Iris pigment epithelial cell (primary cell): ENCODE measurements at regions not wholly inside any gene's neighbourhood (a gene's known extent, or its start where the extent isn't known, plus 50 kb on each side); places are given as distances from the start of the nearest gene placed in this dataset.

ENCODE experiments used
- DNase-seq: peaks from one replicate; pipeline ENCODE4 v3.0.0-alpha.2; 2011; ENCODE audit warnings: low read depth

- DNase-seq = no peak
Measured at GRCh38 chrX:94041881-94042280, 367.9 kb downstream of the FAM133A start.

DNA sequence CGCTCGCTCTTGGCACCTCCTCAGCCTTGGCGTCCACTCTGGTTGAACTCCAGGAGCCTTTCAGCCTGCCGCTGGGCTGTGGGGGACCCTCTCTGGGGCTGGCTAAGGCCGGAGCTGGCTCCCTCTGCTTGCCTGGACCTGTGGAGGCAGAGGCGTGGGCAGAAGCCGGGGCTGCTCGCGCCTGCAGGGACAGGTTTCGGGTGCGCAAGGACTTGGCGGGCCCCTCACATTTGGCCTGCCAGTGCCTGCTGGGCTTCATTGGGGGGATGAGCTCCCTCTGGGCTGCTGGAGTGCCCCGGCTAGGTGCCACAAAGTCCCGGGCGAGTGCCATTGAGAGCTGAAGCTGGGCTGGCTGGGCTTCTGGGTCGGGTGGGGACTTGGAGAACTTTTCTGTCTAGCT is 371.7 kb downstream of the FAM133A start:
- no peak for DNase-seq

DNA sequence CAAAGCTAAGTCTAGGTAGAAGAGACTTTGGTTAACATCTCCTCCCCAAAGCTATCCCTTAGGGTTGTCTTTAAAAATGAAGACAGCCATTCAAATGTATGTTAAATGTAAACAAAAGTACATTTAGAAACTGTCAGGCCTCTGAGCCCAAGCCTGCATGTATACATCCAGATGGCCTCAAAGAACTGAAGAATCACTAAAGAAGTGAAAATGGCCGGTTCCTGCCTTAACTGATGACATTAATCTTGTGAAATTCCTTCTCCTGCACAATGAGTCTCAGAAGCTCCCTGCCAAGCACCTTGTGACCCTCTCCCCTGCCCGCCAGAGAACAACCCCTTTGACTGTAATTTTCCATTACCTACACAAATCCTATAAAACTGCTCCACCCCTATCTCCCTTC is 377.9 kb downstream of the FAM133A start:
- DNase-seq = no peak

GRCh38 chrX:94053575-94053974 is 379.6 kb downstream of the FAM133A start:
- DNase-seq = peak; percentile 4

DNA sequence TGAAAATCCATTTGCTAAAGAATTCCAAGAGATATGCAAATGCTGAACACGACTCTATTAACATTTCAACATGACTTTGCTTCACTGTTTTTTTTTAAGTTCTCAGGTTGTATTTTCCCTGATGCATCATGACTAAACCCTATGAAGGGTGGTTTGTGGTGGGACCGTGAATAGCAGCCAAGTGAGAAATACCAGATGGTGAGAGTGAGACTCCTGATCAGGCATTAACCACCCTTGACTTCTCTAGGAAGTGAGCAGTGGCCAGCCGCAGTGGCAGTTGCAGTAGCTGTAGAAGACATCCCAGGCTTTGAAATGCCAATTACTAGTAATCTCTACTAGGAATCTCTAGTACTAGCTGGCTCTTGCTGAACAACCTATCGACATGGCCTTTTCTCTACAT is 383.4 kb downstream of the FAM133A start:
- DNase-seq = peak; percentile 20

GRCh38 chrX:94058728-94059382 is 384.8 kb downstream of the FAM133A start:
- peak; percentile 18 for DNase-seq

DNA sequence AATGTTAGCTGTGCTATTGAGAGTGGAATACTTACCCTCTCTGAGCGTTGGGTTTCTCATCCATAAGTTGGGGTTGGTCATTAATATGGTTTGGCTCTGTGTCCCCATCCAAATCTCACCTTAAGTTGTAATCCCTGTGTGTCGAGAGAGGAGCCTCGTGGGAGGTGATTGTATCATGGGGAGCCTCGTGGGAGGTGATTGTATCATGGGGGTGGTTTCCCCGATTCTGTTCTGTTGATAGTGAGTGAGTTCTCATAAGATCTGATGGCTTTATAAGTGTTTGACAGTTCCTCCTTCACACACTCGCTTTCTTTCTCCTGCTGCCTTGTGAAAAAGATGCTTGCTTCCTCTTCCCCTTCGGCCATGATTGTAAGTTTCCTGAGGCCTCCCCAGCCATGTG is 391.1 kb downstream of the FAM133A start:
- DNase-seq = no peak

GRCh38 chrX:94089149-94089548 is 415.1 kb downstream of the FAM133A start:
- DNase-seq = no peak

DNA sequence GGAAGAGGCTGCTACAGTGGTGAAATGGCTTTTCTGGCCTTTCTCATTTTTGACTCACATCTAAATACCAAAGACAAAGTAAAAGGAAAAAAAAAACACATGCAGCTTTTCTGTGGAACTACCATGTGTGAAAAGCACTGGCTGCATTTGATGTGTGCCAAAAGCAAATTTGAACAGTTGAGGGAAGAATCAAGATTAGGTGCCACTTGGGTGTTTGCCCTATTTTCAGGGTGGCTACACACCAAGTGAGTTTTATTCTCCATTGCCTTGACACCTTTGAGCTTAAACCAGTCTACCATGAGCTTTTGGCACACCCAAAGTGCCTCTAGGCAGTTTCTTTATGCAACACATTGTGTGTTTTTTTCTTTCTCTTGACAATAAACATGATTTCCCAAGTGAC is 423.9 kb downstream of the FAM133A start:
- DNase-seq = no peak

DNA sequence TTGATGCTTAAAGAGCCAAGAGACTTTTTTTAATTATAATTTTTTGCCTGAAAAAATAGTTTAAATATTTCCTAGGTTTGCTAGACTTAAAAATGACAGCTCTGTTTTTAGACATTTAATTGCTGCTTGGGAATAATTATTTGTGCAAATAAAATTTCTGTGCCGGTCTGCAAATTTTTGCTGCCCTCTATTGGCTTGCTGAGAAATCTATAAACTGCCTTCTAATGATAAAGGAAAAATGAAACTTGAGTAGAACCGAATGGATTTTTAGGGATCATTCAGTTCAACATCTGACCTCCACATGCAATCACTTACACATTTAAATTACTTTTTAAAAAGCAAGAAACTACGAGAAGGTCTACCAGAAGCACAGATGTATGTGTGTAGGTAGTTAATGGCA is 434.0 kb downstream of the FAM133A start:
- peak; percentile 1 for DNase-seq

DNA sequence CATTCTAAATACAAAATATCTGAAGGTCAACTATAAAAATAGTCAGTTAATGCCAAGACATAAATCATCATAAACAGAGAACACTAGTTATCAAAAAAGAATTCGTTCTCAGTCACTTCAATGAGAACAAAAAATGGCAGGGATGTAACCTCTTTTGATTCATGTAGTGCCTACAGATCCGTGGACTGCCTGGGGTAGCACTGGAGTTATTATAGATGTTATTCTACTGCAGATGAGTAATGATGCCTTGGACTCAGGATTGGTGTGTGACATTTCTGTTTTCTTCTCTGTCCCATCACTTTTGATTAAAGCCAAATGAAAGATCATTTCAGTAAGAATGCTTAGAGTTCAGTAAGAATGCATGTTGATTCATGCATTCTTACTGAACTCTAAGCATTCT is 440.4 kb downstream of the FAM133A start:
- DNase-seq = no peak

GRCh38 chrX:94121799-94122198 is 447.8 kb downstream of the FAM133A start:
- no peak for DNase-seq

GRCh38 chrX:94123062-94123461 is 449.1 kb downstream of the FAM133A start:
- DNase-seq = no peak

GRCh38 chrX:94162971-94163370 is 489.0 kb downstream of the FAM133A start:
- no peak for DNase-seq

- peak; percentile 0 for DNase-seq
Measured at GRCh38 chrX:94178145-94178788, 504.3 kb downstream of the FAM133A start.

- no peak for DNase-seq
Measured at GRCh38 chrX:94204524-94204923, 530.5 kb downstream of the FAM133A start.

DNA sequence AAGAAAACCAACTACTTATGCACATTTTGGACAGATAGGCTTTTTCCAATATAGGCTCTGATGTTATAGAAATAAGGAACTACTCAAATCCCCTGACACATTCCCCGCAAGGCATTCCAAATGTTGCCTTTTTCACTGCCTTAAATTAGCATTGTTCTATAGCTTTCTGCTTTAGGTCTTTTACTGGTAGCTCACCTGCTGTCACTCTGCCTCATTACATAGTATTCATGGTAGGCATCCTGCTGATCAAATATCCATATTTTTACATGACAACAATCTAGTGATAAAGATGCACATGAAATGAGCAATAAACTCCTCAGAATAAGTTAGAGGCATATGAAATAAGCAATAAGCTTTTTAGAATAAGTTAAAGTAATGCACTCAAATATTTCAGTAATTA is 542.7 kb downstream of the FAM133A start:
- DNase-seq = no peak

DNA sequence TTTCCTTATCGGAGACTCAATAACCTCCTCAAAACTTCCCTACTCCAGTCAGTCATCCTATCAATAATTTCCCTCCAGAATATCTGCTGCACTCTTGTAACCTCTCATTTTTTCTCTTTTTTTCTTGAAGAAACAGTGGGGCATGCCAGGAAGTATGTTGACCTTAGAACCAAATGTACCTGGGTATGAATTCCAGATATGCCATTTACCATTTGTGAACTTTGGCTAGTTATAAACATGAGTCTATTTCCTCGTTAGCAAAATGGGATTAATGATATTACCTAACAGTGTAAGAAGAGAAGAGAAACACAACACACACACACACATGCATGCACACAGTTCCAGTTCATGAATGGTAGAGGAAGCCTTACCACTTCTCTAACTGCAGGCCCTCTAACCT is 578.2 kb downstream of the FAM133A start:
- DNase-seq = no peak

DNA sequence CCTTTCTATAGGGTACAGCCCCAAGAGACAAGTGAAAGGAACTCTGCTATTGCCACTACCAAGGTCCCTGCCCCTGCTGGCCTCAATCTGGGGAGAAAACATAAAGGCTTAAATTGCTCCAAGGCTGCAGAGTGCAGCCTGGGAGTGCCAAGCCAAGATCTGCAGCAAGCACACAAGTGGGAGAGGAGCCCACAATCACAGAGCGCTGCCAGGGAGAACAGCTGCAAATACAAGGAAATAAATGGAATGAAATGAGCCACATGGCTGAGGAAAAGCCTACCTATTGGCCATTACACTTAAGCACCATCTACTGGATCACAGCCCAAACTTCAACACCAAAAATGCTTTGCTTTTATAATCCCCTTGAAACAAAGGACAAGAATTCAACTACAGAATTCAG is 582.4 kb downstream of the FAM133A start:
- no peak for DNase-seq

DNA sequence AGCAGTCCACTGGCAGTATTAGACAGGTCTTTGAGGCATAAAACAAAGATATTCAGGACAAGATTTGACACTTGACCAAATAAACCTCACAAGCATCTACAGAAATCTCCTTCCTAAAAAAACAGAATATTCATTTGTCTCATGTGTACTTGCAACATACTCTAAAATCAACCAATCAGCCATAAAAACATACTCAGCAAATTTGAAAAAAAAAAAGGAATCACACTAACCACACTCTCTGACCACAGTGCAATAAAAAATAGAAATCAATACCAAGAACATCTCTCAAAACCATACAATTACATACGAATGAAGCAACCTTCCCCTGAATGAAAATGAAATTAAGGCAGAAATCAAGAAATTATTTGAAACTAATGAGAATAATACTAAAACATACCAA is 591.3 kb downstream of the FAM133A start:
- DNase-seq = no peak

DNA sequence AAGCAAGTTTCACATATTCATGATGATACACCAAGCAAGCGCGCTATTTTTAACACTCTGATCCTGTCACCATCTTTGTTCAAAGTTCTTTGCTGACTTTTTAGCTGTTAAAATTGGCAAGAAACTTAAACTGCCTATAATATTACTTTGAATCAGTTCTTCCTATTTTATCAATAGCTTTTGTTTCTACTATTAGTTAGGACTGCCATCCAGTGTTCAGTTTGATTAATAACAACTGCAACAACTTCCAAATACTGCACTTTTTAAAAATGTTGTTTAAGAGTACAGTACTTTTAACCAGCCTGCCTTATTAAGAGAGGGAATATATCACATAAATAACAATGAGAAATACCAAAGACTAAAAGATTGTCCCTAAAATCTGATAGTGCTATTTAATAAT is 614.3 kb downstream of the FAM133A start:
- DNase-seq = no peak

- DNase-seq = no peak
Measured at GRCh38 chrX:94288972-94289371, 615.0 kb downstream of the FAM133A start.

- DNase-seq = no peak
Measured at GRCh38 chrX:94302446-94302845, 628.4 kb downstream of the FAM133A start.

DNA sequence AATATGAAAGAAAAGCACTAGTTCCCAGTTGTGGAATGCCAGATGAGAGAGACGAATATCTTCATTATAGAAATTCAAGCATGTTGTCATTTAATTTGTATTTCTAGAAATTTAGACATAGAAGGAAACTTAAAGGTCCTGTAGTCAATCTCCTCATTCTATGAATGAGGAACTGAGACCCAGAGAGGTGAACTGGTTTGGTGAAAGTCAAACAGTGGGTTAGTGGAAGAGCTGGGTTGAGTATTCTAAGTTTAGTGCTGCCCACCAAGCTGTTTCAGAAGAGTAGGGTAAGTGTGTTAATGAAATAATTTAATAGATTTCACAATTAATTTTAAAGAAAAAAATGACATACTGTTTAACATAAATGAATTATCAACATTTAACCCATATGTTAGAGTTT is 655.2 kb downstream of the FAM133A start:
- no peak for DNase-seq
